ENCODE measurements at regions not wholly inside any gene's neighbourhood (a gene's known extent, or its start where the extent isn't known, plus 50 kb on each side); places are given as distances from the start of the nearest gene placed in this dataset.

DNA sequence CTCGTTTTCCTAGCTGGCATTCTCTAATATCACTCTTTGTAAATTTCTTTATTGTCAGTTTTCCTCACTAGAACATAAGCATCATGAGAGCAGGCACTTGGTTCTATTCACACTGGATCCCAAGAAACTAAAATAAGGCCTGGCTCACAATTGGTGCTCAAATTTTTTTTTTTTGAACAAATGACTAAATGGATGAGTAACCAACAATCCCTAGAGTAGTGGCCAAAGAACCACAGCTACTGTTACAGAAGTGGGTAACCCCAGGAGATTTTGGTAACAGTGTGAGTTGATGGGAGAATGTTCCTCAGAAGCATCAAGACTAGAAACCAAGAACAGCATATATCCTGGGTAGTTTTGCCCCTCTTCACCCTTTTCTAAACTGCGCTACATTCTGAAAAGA, 572.6 kb downstream of the INSC start:
- no peak for TF ChIP-seq EP300 (IDR thresholded peaks at IDR 0.05)
- TF ChIP-seq CTCF (IDR thresholded peaks at IDR 0.05): no peak
- no peak for TF ChIP-seq POLR2A (IDR thresholded peaks at IDR 0.05)
- no peak for TF ChIP-seq POLR2AphosphoS5 (IDR thresholded peaks at IDR 0.05)
